Neural progenitor cell (in vitro differentiated cells): ENCODE measurements at regions not wholly inside any gene's neighbourhood (a gene's known extent, or its start where the extent isn't known, plus 50 kb on each side); places are given as distances from the start of the nearest gene placed in this dataset.
A peak's percentile ranks its signal among the peaks of the same experiment; 100 is the strongest.

Source experiments
- DNase-seq: peaks from one replicate; pipeline ENCODE4 v3.0.0-alpha.2; 2016; ENCODE audit warnings: low spot score
- H2AFZ ChIP-seq: fragments of 200-600 bp; sonication (generic); replicated peaks from 2 replicates; pipeline ENCODE4 v1.6.1; 2016; ENCODE audit warnings: antibody characterized with exemption
- H3F3A ChIP-seq: fragments of 200-600 bp; sonication (generic); 2 replicates; pipeline ENCODE4 v1.6.1; 2016; ENCODE audit warnings: antibody characterized with exemption, low read depth
- H3K27ac ChIP-seq: fragments of 200-600 bp; sonication (generic); 2 replicates; pipeline ENCODE4 v1.5.1; 2016; ENCODE audit warnings: mild to moderate bottlenecking
- H3K27me3 ChIP-seq: fragments of 200-600 bp; sonication (generic); 2 replicates; pipeline ENCODE4 v1.6.1; 2016; ENCODE audit warnings: mild to moderate bottlenecking, moderate library complexity
- H3K36me3 ChIP-seq: fragments of 200-600 bp; sonication (generic); 2 replicates; pipeline ENCODE4 v1.5.1; 2016
- H3K4me1 ChIP-seq: fragments of 200-600 bp; sonication (generic); 2 replicates; pipeline ENCODE4 v1.6.1; 2016; ENCODE audit warnings: mixed run types
- H3K4me2 ChIP-seq: fragments of 200-600 bp; sonication (generic); 2 replicates; pipeline ENCODE4 v1.6.1; 2016
- H3K4me3 ChIP-seq: fragments of 200-600 bp; sonication (generic); 2 replicates; pipeline ENCODE4 v1.5.1; 2016
- H3K79me2 ChIP-seq: fragments of 200-600 bp; sonication (generic); 2 replicates; pipeline ENCODE4 v1.6.1; 2016; ENCODE audit warnings: low read depth
- H3K9ac ChIP-seq: fragments of 200-600 bp; sonication (generic); 2 replicates; pipeline ENCODE4 v1.6.1; 2016
- H3K9me3 ChIP-seq: fragments of 200-600 bp; sonication (generic); 2 replicates; pipeline ENCODE4 v1.5.1; 2016; ENCODE audit warnings: low read depth
- H4K20me1 ChIP-seq: fragments of 200-600 bp; sonication (generic); 2 replicates; pipeline ENCODE4 v1.6.1; 2016; ENCODE audit warnings: low read depth
- H3K27ac Mint-ChIP-seq: 3 replicates; pipeline ENCODE4 v1.8.0; 2021; ENCODE audit warnings: mixed read lengths
- H3K27me3 Mint-ChIP-seq: 2 replicates; pipeline ENCODE4 v1.8.0; 2022; ENCODE audit warnings: low read depth, mild to moderate bottlenecking, inconsistent platforms, moderate library complexity, mixed read lengths; ENCODE audit not compliant: insufficient read depth
- H3K36me3 Mint-ChIP-seq: 3 replicates; pipeline ENCODE4 v1.8.0; 2021; ENCODE audit warnings: mixed read lengths
- H3K4me1 Mint-ChIP-seq: 3 replicates; pipeline ENCODE4 v1.8.0; 2021; ENCODE audit warnings: mixed read lengths
- H3K4me3 Mint-ChIP-seq: 3 replicates; pipeline ENCODE4 v1.8.0; 2021; ENCODE audit warnings: mild to moderate bottlenecking, moderate library complexity, mixed read lengths
- H3K9me3 Mint-ChIP-seq: 3 replicates; pipeline ENCODE4 v1.8.0; 2020; ENCODE audit warnings: mixed read lengths
- CTCF ChIP-seq: fragments of 200-600 bp; sonication (generic); IDR thresholded peaks from 2 replicates; pipeline ENCODE4 v1.5.1; 2017; ENCODE audit warnings: antibody characterized with exemption, mild to moderate bottlenecking
- EZH2 ChIP-seq: fragments of 200-600 bp; sonication (generic); IDR thresholded peaks from 2 replicates; pipeline ENCODE4 v1.6.1; 2017; ENCODE audit warnings: antibody characterized with exemption, mild to moderate bottlenecking, moderate library complexity
- EZH2phosphoT487 ChIP-seq: fragments of 200-600 bp; sonication (generic); IDR thresholded peaks from 2 replicates; pipeline ENCODE4 v1.6.1; 2017; ENCODE audit warnings: antibody characterized with exemption

- H3K4me1 Mint-ChIP-seq = no peaks in the 10 kb centered on the region
- Histone ChIP-seq H3K4me3 (no peak overlapping the region), H2AFZ (no peak overlapping the region), H4K20me1 (no peaks in the 10 kb centered on the region), H3K9ac (no peak overlapping the region), H3F3A (no peaks in the 10 kb centered on the region), H3K4me2 (no peak overlapping the region), H3K36me3 (no peaks in the 10 kb centered on the region), H3K27me3 (no peaks in the 10 kb centered on the region), H3K4me1 (no peaks in the 10 kb centered on the region), H3K27ac (no peak overlapping the region), H3K79me2 (no peaks in the 10 kb centered on the region), H3K9me3 (no peaks in the 10 kb centered on the region)
- DNase-seq = no peak
- TF ChIP-seq EZH2phosphoT487 = no peak
- no peak for TF ChIP-seq EZH2
- TF ChIP-seq CTCF = no peak
- H3K27ac Mint-ChIP-seq = peak overlapping the region; percentile 59
- H3K4me3 Mint-ChIP-seq = no peak overlapping the region
- peaks cover 2% of the 10 kb centered on the region for H3K27me3 Mint-ChIP-seq
- peaks cover 3% of the 10 kb centered on the region for H3K9me3 Mint-ChIP-seq
- no peaks in the 10 kb centered on the region for H3K36me3 Mint-ChIP-seq
Measured at GRCh38 chr4:130092187-130093015, 996.4 kb downstream of the C4orf33 start.

- TF ChIP-seq CTCF (no peak), EZH2 (no peak), EZH2phosphoT487 (no peak)
- Mint-ChIP-seq H3K9me3 (peaks cover 3% of the 10 kb centered on the region), H3K4me3 (no peak overlapping the region), H3K27me3 (no peaks in the 10 kb centered on the region), H3K27ac (no peak overlapping the region), H3K36me3 (no peaks in the 10 kb centered on the region), H3K4me1 (peaks cover 8% of the 10 kb centered on the region)
- H3K27me3 ChIP-seq = no peaks in the 10 kb centered on the region
- no peak overlapping the region for H3K9ac ChIP-seq
- no peaks in the 10 kb centered on the region for H3K9me3 ChIP-seq
- peaks cover 8% of the 10 kb centered on the region for H3K4me1 ChIP-seq
- no peaks in the 10 kb centered on the region for H3F3A ChIP-seq
- no peak overlapping the region for H3K27ac ChIP-seq
- H3K4me2 ChIP-seq = no peak overlapping the region
- DNase-seq = no peak
- H4K20me1 ChIP-seq = no peaks in the 10 kb centered on the region
- H2AFZ ChIP-seq = no peak overlapping the region
- H3K4me3 ChIP-seq = no peak overlapping the region
- H3K36me3 ChIP-seq = no peaks in the 10 kb centered on the region
- H3K79me2 ChIP-seq = no peaks in the 10 kb centered on the region
Measured at GRCh38 chr4:130099105-130099504, 1003.2 kb downstream of the C4orf33 start.

GRCh38 chr4:130110189-130110588 lies 1014.2 kb downstream of the C4orf33 start:
- no peaks in the 10 kb centered on the region for H3K79me2 ChIP-seq
- H3K4me1 Mint-ChIP-seq = peaks cover 27% of the 10 kb centered on the region
- H3K27ac Mint-ChIP-seq = no peak overlapping the region
- H3K4me2 ChIP-seq = no peak overlapping the region
- peaks cover 17% of the 10 kb centered on the region for H3K9me3 Mint-ChIP-seq
- no peaks in the 10 kb centered on the region for H3K9me3 ChIP-seq
- no peak overlapping the region for H3K27ac ChIP-seq
- peaks cover 11% of the 10 kb centered on the region for H3K4me1 ChIP-seq
- H3K36me3 ChIP-seq = no peaks in the 10 kb centered on the region
- no peak overlapping the region for H3K4me3 Mint-ChIP-seq
- H3K27me3 Mint-ChIP-seq = peaks cover 2% of the 10 kb centered on the region
- no peaks in the 10 kb centered on the region for H4K20me1 ChIP-seq
- no peak overlapping the region for H2AFZ ChIP-seq
- TF ChIP-seq EZH2phosphoT487 (no peak), EZH2 (no peak), CTCF (no peak)
- H3K9ac ChIP-seq = no peak overlapping the region
- no peaks in the 10 kb centered on the region for H3K27me3 ChIP-seq
- no peak overlapping the region for H3K4me3 ChIP-seq
- DNase-seq = no peak
- no peaks in the 10 kb centered on the region for H3F3A ChIP-seq
- H3K36me3 Mint-ChIP-seq = peaks cover 2% of the 10 kb centered on the region
